NCI-H2196 (cell line): ENCODE measurements at regions not wholly inside any gene's neighbourhood (a gene's known extent, or its start where the extent isn't known, plus 50 kb on each side); places are given as distances from the start of the nearest gene placed in this dataset.
"Not testable (repeated sequence)": the region's sequence is repeated elsewhere in the genome, so short reads cannot be mapped to it uniquely, and the experiment has no call there.

ENCODE experiments used
- DNase-seq: peaks from one replicate; lab custom pipeline; 2025; ENCODE audit not compliant: unreplicated experiment; lab: John Stamatoyannopoulos, UW

DNA sequence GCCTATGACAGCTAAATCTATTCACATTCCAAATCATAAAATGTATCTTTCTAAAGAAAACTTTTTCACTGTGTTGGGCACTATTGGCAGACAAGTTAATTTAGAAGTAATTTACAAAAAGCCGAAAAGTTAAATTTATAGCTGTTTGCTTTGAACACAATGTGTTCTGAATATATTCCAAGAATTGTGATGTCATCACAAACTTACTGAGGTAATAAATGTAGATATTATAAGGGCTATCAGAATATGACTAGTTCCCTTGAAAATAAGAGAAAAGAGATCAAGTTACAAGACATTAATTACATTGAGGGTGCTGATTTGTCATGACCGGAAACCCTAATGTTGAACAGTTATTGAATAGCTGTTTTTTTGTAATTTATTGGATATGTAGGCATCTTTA lies 153.9 kb upstream of the SCN7A start:
- DNase-seq, result no peak

DNA sequence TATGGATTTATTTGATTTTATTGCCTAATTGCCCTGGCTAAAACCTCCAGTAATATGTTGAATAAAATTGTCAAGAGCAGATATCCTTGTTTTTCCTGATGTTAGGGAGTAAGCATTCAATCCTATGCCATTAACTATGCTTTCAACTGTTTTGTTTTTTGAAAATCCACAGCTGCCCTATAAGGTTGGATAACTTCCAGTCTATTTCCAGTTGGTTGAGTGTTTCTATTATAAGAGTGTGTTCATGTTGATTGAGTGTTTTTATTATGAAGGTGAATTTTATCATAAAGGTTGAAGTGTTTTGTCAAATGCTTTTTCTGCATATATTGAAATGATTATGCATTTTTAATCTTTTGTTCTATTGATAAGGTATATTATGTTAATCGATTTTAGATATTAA lies 149.9 kb upstream of the SCN7A start:
- no peak for DNase-seq

DNA sequence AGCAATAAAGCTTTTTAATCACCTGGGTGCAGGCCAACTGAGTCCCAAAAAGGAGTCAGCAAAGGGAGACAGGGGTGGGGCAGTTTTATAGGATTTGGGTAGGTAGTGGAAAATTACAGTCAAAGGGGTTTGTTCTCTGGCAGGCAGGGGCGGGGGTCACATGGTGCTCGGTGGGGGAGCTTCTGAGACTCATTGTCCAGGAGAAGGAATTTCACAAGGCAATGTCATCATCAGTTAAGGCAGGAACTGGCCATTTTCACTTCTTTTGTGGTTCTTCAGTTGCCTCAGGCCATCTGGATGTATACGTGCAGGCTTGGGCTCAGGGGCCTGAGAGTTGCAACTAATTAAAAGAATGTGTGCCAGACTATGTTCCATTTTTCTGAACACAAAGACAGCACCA lies 147.5 kb upstream of the SCN7A start:
- not testable (repeated sequence) for DNase-seq

DNA sequence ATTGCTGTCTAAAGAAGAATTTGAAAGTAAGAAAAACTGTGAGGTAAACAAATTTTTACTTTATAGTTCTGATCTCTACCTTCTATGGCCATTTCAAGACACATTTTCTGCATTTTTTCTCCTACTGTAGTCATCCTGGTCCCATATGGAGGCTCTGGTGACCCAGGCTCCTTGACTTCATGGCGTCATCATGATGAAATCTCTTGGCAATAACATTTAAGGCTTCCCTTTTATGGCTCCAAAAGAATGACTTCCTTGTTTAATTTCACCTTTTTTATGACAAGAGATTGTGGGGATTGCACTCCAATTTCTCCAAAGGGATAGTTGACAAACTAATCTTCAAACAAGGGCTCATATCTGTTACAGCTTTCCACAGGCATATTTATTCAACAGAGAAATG lies 143.0 kb upstream of the SCN7A start:
- no peak for DNase-seq

DNA sequence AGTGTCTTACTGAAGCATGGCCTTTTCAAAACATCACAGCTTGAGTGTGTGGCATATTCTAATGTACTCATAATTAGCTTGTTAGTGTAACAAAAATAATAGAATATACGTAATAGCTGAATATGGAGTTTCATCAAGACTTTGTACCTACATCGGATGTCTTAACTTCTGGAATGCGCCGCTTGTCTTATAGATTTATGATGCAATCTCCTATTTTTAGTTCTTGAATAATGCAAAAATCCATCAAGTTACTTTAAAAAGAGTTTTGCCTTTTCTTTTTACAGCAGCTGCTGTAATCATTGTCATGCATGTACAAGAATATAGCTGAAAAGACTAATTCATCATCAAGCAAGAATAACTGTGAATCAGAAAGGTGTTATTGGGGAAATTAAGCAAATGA lies 140.7 kb upstream of the SCN7A start:
- DNase-seq, result no peak

DNA sequence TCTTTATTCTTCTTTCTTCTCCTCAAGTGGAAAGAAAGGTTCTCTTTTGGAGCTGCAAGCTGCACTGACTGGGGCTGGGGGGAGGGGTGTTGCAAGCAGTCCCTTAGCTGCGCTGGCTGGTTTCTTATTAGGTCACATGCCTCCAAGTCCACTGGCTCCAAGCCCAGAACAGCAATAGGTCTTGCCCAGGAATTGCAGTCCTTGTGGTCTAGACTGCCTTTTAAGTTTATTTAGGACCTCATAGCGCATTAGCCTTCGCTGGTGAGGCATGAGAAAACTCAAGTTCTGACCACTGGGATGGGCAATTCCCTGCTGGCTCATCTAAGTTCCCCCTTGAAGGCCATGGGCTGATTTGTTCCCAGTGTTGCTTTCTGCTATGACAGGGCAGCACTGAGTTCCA lies 138.6 kb upstream of the SCN7A start:
- peak; percentile 17 for DNase-seq

DNA sequence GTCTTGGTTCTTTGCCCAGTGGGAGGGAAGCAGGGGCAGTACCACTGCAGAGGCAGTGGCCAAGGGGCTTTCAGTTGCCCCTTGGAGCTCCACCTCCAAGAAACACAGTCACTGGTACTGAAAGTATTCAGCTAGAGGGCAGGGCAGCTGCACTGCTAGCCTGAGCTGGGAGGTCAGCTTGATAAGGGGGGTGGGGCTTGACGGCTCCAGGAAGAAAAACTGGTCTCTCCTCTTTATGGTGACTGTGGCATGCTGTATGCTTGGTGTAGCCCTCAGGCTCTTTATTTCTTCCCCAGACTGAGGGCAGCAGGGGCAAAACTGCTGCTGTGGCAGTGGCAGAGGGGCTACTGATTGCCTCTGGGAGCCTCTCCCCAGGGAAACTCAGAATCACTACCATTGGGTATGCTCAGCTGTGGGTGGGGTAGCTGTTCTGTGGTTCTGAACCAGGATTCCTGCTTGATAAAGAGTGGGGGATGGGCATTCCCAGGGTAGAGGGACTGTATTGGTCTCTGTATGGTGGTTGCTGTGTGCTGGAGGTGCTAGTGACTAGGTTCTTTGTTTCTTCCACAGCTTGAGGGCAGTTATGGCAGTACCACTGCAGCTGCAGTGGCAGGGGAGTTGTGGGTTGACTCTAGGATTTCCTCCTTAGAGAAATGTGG lies 134.6 kb upstream of the SCN7A start:
- no peak for DNase-seq

DNA sequence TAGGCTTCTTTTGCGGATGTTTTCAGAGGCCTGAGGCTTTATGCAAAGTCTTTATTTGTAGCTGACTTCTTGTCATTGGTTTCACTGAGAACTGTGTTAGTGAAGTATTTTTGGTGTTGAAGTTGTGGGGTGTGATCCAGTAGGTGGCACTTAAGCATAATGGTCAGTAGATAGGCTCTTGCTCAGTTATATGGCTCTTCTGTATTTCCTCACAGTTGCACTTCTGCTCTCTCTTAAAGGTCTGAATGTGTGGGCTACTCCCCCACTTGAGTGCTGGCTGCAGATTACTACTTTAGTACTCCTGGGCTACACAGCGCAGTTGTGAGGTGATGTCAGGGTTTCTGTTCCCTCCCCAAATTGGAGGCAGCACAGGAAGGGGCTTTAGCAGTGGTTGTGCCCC lies 133.8 kb upstream of the SCN7A start:
- DNase-seq, result no peak

DNA sequence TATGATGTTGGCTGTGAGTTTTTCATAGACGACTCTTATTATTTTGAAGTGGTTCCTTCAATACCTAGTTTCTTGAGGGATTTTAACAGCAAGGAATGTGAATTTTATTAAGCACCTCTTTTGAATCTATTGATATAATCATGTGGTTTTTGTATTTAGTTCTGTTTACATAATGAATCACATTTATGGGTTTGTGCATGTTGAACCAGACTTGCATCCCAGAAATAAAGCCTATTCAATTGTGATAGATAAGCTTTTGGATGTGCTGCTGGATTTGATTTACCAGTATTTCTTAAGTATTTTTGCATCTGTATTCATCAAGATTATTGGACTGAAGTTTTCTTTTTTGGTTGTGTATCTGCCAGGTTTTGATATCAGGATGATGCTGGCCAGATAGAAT lies 131.6 kb upstream of the SCN7A start:
- no peak for DNase-seq

DNA sequence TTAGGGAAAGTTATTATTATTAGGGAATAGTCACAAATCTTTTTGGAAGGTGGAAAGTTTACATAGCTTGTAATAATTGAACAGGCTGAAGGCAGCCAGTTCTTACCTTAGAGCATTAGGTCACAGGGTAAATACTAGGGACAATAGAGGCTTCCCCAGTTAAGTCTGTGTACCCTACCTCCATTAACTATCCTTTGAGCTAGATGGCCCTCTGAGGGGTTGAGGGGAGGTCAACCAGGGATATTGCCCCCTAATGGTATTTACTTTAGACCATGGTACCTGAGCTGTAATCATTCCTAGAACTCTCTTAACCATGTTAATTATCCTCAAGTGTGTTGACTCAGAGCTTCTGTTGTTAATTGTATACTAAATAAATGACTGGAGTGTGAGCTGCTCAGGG lies 120.5 kb upstream of the SCN7A start:
- DNase-seq, result no peak

DNA sequence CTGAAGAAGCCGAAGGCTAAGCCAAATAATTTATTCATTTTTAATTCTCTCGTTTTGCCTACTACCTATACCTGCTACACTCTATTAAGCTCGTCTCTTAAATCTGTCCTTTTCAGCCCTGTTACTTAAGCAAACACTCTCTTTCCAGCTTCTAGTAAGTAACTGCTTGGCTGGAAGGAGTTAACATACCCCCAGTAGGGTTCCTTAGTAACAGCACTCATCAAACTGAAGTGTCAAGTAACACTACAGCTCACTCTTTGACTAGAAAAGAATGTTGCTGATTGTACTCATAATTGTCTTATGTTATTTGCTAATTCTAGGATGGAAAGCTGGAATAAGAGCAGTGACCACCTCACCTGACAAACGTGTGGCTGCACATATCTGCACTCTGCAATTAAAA lies 120.0 kb upstream of the SCN7A start:
- no peak for DNase-seq

DNA sequence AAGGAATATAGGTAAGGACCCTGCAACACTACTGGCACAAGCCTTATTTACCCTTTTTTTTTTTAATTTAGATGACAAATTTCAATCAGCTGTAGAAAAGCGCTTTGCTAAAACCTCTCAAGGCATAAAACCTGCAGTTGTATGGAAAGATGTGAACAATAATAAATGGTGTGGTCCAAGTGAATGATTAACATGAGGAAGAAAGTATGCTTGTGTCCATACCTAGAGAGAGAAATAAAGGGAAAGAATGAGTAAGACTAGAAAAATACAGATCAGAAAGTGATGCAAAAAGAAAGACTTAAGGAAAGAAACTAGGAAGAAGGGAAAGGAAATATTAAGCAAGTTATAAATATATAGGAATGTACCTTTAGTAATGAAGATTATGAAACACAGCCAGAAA lies 119.2 kb upstream of the SCN7A start:
- no peak for DNase-seq

DNA sequence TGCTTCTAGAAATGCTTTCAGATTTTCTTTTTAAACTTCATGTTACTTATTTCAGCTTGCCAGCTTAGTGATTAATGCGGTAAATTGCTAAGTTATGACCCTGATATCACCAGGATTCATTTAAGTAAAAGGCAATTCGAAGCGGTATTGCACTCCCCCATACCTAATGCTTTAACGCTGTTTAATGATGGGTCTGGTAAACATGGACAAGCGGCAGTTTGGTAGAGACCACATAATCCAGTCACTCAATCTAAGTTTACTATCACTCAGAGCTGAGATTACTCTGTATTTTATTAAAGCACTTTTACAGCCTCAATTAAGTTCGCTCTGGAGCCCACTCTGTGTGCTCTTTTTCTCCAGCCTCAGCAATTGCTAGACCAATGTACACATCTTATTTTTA lies 118.2 kb upstream of the SCN7A start:
- DNase-seq, result no peak

DNA sequence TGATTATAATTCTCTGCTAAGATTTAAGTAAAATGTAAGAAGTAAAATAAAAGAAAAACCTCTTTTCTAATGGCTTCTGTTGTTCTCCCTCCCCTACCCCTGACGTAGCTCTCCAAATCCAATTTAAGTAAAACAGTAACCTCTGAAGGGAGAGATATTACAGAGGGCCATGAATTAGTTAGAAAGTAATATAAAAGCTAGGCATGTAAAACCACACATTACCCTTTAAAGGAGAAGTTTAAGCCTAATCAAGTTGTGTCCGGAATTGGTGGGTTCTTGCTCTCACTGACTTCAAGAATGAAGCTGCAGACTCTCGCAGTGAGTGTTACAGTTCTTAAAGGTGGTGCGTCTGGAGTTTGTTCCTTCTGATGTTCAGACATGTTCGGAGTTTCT lies 116.9 kb upstream of the SCN7A start:
- no peak for DNase-seq

DNA sequence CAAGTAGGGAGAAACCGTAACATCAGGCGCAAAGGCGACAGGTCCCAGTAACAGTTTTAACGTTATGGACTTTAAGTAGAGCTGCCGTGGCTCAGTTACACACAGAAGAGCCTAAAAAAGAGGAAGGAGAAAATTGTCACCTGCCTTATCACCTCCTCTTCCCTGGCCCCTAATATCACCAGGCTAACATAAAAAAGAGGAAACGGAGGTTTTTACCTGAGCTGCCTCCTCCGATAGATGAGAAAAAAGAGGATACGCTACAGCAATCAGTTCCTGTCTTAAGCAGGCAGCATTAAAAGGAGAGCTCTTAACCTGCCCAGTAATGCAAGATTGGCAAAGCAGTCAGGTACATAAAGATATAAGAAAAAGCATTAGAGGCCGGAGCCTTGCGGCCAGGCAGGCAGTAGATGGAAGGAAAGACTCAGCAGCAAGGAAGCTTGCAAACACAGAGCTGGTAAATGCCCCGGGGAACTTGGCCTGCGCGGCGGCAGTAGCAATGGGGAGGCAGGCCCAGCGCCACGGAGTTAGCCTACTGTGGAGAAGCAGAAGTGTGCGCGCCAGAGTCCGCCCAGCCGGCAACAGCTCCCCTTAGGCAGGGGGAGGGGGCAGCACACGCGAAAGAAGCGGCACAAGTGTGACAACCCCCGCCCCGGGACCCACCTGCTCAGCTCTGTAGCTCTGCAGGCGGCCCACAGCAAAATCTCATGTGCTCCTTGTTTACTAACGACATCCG lies 116.3 kb upstream of the SCN7A start:
- DNase-seq, result no peak

DNA sequence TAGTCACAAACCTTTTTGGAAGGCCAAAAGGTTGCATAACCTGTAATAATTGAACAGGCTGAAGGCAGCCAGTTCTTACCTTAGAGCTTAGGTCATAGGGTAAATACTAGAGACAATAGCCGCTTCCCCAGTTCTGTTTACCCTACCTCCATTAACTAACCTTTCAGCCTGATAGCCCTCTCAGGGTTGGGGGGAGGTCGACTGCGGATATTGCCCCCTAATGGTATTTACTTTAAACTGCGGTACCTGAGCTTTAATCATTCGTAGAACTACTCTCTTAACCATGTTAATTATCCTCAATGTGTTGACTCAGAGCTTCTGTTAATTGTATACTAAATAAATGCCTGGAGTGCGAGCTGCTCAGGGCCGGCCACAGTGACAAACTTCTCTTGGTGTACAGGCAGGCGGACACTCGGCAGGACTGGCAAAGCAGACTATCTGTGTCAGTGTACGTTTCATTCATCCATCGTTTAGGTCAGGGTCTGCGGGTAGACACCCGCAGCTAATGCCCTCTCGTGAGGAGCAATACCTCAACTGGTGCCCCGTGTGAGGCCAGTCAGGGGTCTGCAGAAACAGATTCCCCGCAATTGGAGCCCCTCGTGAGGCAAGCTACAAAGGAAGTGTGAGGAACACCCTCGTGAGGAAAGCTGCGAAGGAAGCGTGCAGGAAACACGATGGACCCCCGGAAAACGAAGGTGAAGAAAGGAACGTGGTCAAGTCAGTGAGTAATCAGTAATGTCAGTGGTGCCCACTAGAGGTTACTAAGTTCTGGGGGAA lies 115.3 kb upstream of the SCN7A start:
- no peak for DNase-seq

DNA sequence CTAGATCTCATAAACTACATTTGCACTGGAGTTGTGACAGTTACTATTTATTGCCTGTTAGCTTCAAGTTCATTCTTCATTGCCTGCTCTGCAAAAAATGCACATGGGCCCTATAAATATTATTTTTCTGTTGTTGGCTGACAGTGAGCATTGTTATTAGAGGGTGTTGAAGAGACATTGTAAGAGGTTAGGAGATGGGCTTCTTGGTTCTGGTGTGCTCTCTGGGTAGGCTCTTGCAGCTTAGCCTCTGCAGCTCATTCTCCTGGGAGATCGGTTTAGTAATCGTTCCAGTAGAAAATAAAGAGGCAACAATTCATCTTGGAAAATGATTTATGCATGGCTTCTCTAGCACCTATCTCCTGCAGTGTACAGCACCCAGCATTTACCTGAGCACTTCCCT lies 113.8 kb upstream of the SCN7A start:
- no peak for DNase-seq

DNA sequence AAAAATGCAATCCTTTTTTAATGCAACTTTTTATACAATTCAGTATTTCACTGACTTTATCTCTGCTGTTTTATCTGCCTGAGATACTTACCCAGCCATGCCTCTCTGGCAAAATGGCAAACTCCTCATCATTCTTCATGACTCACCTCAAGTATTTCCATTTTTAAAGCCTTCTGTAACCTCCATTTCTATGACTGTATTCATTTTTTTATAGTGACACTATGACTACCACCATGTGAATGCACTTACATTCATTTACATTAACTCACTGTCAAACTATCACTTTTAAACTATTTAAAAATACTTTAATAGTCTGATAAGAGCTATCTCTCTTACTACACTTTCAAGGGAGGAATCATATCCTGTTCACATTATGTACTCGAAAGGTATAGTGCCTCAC lies 99.4 kb upstream of the SCN7A start:
- no peak for DNase-seq

DNA sequence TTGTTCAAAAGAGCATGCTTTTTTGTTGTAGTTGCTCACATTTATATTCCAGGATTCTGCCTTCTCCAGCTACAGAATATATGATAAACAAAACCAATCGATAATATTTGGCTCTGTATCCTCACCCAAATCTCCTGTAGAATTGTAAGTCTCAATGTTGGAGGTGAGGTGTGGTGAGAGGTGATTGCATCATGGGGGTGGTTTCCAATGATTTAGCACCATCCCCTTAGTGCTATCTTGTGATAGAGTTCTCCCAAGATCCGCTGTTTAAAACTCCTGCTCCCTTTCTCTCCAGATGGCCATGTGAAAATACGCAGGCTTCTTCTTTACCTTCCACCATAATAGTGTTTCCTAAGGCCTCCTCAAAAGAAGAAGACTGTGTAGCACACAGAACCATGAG lies 98.7 kb upstream of the SCN7A start:
- no peak for DNase-seq

DNA sequence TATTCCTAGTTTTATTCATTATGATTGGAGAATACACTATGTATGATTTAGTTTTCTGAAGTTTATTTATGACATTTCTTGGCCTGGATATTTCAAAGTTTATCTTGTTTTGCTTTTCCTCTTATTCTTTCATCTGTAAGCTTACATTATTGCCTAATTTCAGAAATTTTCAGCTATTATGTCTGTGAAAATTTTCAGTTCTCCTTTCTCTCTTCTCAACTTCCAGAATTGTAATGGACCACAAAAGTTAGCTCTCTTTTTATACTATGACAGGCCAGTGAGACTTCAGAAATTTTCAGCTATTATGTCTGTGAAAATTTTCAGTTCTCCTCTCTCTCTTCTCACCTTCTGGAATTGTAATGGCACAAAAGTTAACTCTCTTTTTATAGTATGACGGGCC lies 97.2 kb upstream of the SCN7A start:
- DNase-seq, result no peak

DNA sequence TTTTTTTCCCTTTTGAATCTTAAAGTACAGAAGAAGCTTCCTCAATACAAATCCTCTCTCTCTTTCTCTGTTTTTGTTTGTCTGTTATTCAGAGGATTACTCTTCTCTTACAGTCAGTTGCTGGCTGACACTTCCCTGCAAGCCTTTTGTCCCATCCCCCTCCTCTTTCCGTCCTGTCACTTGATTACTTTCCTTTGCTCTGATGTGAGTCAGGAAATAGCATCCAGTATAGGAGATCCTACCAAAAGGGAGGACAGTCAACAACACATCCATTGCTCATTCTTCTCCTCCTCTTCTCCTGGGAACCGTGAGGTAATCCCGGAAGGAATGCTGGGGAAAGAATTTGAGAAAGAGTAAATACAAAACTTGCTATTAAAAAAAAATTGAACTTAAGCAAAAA lies 79.3 kb upstream of the SCN7A start:
- DNase-seq, result no peak

DNA sequence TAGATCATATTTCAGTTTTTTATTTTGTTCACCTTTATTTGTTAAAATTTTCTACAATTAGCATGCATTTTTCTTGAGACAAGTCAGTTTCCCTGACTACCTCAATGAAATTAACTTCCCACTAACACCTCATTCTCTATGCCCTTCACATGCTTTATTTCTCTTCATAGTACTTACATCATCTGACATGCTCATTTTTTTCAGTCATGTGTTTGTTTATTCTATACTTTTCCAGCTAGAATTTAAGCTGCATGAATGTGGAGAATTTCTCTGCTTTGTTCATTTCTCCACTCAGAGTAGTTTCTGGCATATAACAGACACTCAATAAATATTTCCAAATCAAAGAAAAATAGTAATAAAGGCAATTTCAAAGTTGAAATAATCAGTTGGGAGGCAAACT lies 78.9 kb upstream of the SCN7A start:
- DNase-seq, result no peak
